GM18870 (cell line): ENCODE measurements at regions not wholly inside any gene's neighbourhood (a gene's known extent, or its start where the extent isn't known, plus 50 kb on each side); places are given as distances from the start of the nearest gene placed in this dataset.
"Not testable (repeated sequence)": the region's sequence is repeated elsewhere in the genome, so short reads cannot be mapped to it uniquely, and the experiment has no call there.

Source experiments
- ATAC-seq: cut with Tn5 transposase; IDR thresholded peaks from one replicate; pipeline ENCODE4 v1.9.1; 2021; ENCODE audit warnings: moderate library complexity; ENCODE audit not compliant: unreplicated experiment

- no peak for ATAC-seq
These were observed 193.7 kb downstream of the IZUMO3 start for GRCh38 chr9:24351973-24352372.

GRCh38 chr9:24351258-24351657, 194.4 kb downstream of the IZUMO3 start:
- ATAC-seq = no peak

GRCh38 chr9:24342457-24342856, 203.2 kb downstream of the IZUMO3 start:
- no peak for ATAC-seq

GRCh38 chr9:24333629-24334028, 212.1 kb downstream of the IZUMO3 start:
- ATAC-seq = no peak

- ATAC-seq = no peak
These were observed 246.8 kb downstream of the IZUMO3 start for GRCh38 chr9:24298912-24299311.

- no peak for ATAC-seq
These were observed 247.8 kb downstream of the IZUMO3 start for GRCh38 chr9:24297931-24298330.

- ATAC-seq = no peak
These were observed 249.6 kb downstream of the IZUMO3 start for GRCh38 chr9:24296124-24296523.

GRCh38 chr9:24293386-24293785, 252.3 kb downstream of the IZUMO3 start:
- ATAC-seq = no peak

GRCh38 chr9:24286761-24287160, 258.9 kb downstream of the IZUMO3 start:
- ATAC-seq = no peak

GRCh38 chr9:24258626-24259025, 287.1 kb downstream of the IZUMO3 start:
- no peak for ATAC-seq

- ATAC-seq = no peak
These were observed 288.0 kb downstream of the IZUMO3 start for GRCh38 chr9:24257726-24258125.

GRCh38 chr9:24245988-24246387, 299.7 kb downstream of the IZUMO3 start:
- no peak for ATAC-seq

- ATAC-seq = no peak
These were observed 303.1 kb downstream of the IZUMO3 start for GRCh38 chr9:24242576-24242975.

- no peak for ATAC-seq
These were observed 327.0 kb downstream of the IZUMO3 start for GRCh38 chr9:24218656-24219055.

- no peak for ATAC-seq
These were observed 335.1 kb downstream of the IZUMO3 start for GRCh38 chr9:24210641-24211040.

- no peak for ATAC-seq
These were observed 355.7 kb downstream of the IZUMO3 start for GRCh38 chr9:24189986-24190385.

- ATAC-seq = not testable (repeated sequence)
These were observed 354.5 kb upstream of the ELAVL2 start for GRCh38 chr9:24180572-24180971.

- ATAC-seq = no peak
These were observed 318.8 kb upstream of the ELAVL2 start for GRCh38 chr9:24144796-24145195.

GRCh38 chr9:24135072-24135471, 309.0 kb upstream of the ELAVL2 start:
- not testable (repeated sequence) for ATAC-seq

- no peak for ATAC-seq
These were observed 306.2 kb upstream of the ELAVL2 start for GRCh38 chr9:24132244-24132643.

- no peak for ATAC-seq
These were observed 301.5 kb upstream of the ELAVL2 start for GRCh38 chr9:24127519-24127918.

- no peak for ATAC-seq
These were observed 292.1 kb upstream of the ELAVL2 start for GRCh38 chr9:24118190-24118589.

GRCh38 chr9:24096756-24097155, 270.7 kb upstream of the ELAVL2 start:
- ATAC-seq = no peak

- no peak for ATAC-seq
These were observed 269.2 kb upstream of the ELAVL2 start for GRCh38 chr9:24095246-24095645.
